ENCODE measurements at regions not wholly inside any gene's neighbourhood (a gene's known extent, or its start where the extent isn't known, plus 50 kb on each side); places are given as distances from the start of the nearest gene placed in this dataset.

GRCh38 chr4:18404642-18405041 lies 383.1 kb upstream of the LCORL start:
- TF ChIP-seq CTCF (IDR thresholded peaks at IDR 0.05) = no peak
- Histone ChIP-seq H3K9me3 (no peaks in the 10 kb centered on the region), H3K27me3 (ENCODE audit: low read depth) (no peaks in the 10 kb centered on the region), H3K4me1 (no peaks in the 10 kb centered on the region), H3K27ac (no peak overlapping the region), H3K36me3 (no peaks in the 10 kb centered on the region), H3K4me3 (no peak overlapping the region)
- intact Hi-C loops (cut with DNase I) = no loop called here
- DNase-seq (no peak), ATAC-seq (no peak)

- no peaks in the 10 kb centered on the region for H3K4me1 ChIP-seq
- TF ChIP-seq CTCF (IDR thresholded peaks at IDR 0.05) = no peak
- intact Hi-C loops (cut with DNase I) = no loop called here
- H3K9me3 ChIP-seq = no peaks in the 10 kb centered on the region
- no peaks in the 10 kb centered on the region for H3K36me3 ChIP-seq
- H3K27me3 ChIP-seq (ENCODE audit: low read depth) = no peaks in the 10 kb centered on the region
- no peak overlapping the region for H3K27ac ChIP-seq
- H3K4me3 ChIP-seq = no peak overlapping the region
- DNase-seq (no peak), ATAC-seq (no peak)
Measured at GRCh38 chr4:18403327-18403726, 381.8 kb upstream of the LCORL start.

- H3K27me3 ChIP-seq (ENCODE audit: low read depth) = no peaks in the 10 kb centered on the region
- no peaks in the 10 kb centered on the region for H3K4me1 ChIP-seq
- H3K36me3 ChIP-seq = no peaks in the 10 kb centered on the region
- no peak overlapping the region for H3K4me3 ChIP-seq
- TF ChIP-seq CTCF (IDR thresholded peaks at IDR 0.05) = no peak
- H3K27ac ChIP-seq = no peak overlapping the region
- DNase-seq (no peak), ATAC-seq (no peak)
- intact Hi-C loops (cut with DNase I) = no loop called here
- H3K9me3 ChIP-seq = no peaks in the 10 kb centered on the region
Measured at GRCh38 chr4:18401868-18402267, 380.3 kb upstream of the LCORL start.

- DNase-seq (no peak), ATAC-seq (no peak)
- TF ChIP-seq CTCF (IDR thresholded peaks at IDR 0.05) = no peak
- Histone ChIP-seq H3K36me3 (no peaks in the 10 kb centered on the region), H3K27ac (no peak overlapping the region), H3K27me3 (ENCODE audit: low read depth) (no peaks in the 10 kb centered on the region), H3K9me3 (no peaks in the 10 kb centered on the region), H3K4me1 (no peaks in the 10 kb centered on the region), H3K4me3 (no peak overlapping the region)
- intact Hi-C loops (cut with DNase I) = no loop called here
Measured at GRCh38 chr4:18401425-18401824, 379.9 kb upstream of the LCORL start.

GRCh38 chr4:18398661-18399060 lies 377.1 kb upstream of the LCORL start:
- ATAC-seq (no peak), DNase-seq (no peak)
- Histone ChIP-seq H3K27ac (no peak overlapping the region), H3K9me3 (no peaks in the 10 kb centered on the region), H3K4me1 (no peaks in the 10 kb centered on the region), H3K27me3 (ENCODE audit: low read depth) (no peaks in the 10 kb centered on the region), H3K36me3 (no peaks in the 10 kb centered on the region), H3K4me3 (no peak overlapping the region)
- TF ChIP-seq CTCF (IDR thresholded peaks at IDR 0.05) = no peak
- intact Hi-C loops (cut with DNase I) = no loop called here

All from lower lobe of right lung (tissue), 2 donors.